DMS153 treated with DMSO at 0.1 percent for 48 hours (cell line): ENCODE measurements at regions not wholly inside any gene's neighbourhood (a gene's known extent, or its start where the extent isn't known, plus 50 kb on each side); places are given as distances from the start of the nearest gene placed in this dataset.
"Not testable (repeated sequence)": the region's sequence is repeated elsewhere in the genome, so short reads cannot be mapped to it uniquely, and the experiment has no call there.

Experiments used
- DNase-seq: peaks from one replicate; lab custom pipeline; 2025; ENCODE audit not compliant: unreplicated experiment; lab: John Stamatoyannopoulos, UW

DNA sequence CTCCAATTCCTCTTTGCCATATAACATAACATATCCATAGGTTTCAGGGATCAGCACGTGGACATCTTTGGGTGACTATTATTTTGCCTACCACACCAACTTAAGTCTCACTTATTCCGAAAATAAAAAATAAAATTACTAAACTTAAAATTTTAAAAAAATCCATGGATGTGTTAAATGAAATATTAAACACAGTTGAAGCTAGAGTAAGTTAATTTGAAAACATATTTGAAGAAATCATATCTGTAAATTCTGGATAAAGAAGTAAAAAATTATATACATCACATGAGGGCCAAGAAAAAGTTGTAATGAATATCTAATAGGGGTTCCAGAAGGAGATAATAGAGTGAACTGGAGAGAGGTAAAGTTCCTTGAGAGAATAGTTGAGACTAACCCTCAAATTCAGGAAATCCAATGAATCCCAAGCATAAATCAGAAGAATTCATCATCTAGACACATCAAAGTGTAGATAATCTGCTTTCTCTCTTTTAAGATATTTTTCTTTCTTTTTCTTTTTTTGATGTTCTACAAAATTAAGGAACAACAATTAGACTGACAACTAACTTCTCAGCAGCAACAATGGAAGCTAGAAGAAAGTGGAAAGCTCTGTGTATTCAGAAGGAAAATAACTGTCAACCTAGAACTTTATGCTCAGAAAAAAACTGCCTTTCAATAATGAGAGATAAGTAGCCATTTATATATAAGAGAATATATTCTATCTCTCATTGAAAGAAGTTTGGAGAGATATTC lies 147.4 kb downstream of the ABHD5 start:
- no peak for DNase-seq

- no peak for DNase-seq
Observed at GRCh38 chr3:43838877-43839276, 148.1 kb downstream of the ABHD5 start.

- no peak for DNase-seq
Observed at GRCh38 chr3:43843386-43843785, 152.6 kb downstream of the ABHD5 start.

DNA sequence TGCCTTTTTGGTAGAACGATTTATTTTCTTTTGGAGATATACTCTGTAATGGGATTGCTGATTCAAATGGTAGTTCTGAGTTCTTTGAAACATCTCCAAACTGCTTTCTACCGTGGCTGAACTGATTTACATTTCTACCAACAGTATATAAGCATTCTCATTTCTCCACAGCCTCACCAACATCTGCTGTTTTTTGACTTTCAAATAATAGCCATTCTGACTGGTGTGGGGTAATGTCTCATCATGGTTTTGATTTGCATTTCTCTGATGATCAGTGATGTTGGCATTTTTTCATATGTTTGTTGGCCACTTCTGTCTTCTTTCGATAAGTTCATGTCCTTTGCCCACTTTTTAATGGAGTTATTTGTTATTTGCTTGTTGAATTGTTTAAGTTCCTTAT lies 154.0 kb downstream of the ABHD5 start:
- no peak for DNase-seq

GRCh38 chr3:43845553-43845952 lies 154.8 kb downstream of the ABHD5 start:
- not testable (repeated sequence) for DNase-seq

GRCh38 chr3:43852066-43852465 lies 161.3 kb downstream of the ABHD5 start:
- DNase-seq, result no peak

GRCh38 chr3:43854283-43854682 lies 163.5 kb downstream of the ABHD5 start:
- DNase-seq, result no peak

DNA sequence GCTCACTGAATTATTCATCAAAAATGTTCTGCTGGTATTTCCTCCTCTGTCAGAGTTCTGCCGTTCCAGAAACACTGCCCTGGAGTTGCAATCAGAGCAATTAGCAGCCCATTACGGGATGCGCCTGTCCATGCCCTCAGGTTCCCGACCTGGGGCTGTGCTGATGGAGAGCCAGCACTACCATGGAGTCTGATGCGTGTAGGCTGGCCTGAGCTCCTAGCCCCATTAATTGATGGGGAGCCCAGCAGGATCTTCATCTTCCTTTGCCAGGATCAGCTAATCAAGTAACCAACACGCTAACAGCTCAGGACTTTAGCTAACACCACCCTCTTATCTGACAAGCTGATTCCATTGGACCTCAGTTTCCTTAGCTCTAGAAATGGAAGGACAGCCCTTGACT lies 164.2 kb downstream of the ABHD5 start:
- DNase-seq, result no peak

DNA sequence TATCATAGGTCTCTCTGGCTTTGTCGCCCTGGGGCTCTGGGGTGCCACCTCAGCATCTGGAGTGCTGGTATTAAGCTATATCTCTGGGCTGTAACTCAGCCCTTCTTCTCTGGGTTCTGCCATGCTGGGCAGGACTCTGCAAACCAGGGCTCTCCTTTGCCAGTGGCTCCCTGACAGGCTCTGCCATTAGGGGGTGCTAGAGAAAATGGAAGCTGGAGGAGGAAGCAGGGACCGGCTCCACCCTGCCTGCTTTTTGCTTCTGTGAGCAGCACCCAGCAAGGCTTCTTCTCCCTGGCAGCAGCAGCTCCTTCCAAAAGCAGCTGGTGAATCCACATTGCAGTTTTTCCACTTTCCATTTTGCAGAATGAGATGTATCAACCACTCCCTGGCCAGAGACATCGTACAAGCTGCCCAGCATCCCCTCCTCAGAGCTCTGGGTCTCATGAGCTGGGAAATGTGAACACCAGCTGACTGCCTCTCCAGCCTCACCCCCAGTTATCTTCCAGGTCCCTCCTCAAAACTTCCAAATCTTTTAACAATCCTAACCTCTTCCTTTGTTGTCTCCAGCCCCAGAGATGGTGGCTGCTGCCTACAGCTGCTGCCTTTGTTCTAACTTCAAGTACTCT lies 165.0 kb downstream of the ABHD5 start:
- peak; percentile 11 for DNase-seq

GRCh38 chr3:43856351-43856750 lies 165.6 kb downstream of the ABHD5 start:
- no peak for DNase-seq

DNA sequence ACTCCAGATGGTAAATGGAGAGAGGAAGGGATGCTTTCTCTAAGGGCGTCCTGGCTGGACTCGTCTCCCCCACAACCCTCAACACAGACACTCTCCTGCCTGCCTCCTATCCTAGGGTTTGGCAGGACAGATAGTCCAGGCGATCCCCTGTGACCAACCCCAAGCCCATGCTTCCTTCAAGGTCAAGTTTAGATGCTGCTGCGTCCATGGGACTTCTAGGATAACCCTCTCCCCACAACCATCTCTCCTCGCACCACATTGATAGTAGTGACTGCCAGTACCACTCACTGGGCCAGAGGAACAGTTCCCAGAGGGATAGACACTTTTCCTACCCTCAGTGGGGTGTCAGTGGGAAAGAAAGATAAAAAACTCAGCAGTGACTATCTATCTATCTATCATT lies 166.0 kb downstream of the ABHD5 start:
- no peak for DNase-seq

GRCh38 chr3:43857361-43858293 lies 166.9 kb downstream of the ABHD5 start:
- no peak for DNase-seq

GRCh38 chr3:43858294-43858701 lies 167.6 kb downstream of the ABHD5 start:
- DNase-seq, result no peak

DNA sequence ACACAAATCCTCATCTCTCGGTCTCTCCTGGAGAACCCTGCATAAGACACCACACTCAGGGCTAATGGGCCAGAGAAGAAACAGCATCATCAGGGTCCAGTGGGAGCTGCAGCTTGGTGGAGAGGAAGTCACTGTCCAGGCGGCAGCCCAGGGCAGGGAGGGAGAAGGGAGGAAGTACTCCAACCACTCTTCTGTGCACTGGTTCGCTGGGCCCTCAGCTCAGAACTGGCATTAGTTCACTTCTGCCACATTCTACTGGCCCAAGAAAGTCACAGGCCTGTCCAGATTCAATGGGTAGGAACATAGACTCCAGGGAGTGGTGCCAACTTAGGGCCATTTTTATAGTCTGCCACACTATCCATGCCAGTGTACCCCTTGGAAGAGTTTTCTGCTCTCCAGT lies 169.0 kb downstream of the ABHD5 start:
- DNase-seq, result no peak

DNA sequence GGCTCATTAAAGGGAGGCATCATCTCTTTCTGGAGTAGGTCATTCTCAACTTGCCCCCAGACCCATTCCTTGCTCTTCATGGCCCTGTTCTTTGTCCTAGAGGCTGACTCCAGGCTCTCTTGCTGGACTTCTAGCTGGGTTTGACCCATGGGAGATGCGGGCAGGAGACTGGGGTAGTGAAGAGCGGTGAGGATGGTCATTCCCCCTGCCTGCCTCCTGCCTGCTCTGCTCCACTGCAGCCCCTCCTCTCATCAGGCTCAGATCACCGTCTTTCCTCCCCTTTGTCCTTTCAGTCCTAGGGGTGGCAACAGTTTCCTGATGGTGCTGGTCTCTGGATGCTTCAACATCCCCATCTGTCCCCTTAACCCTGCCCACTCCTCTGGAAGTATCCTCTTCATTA lies 170.9 kb downstream of the ABHD5 start:
- DNase-seq, result no peak

- DNase-seq, result no peak
Observed at GRCh38 chr3:43862470-43862869, 171.7 kb downstream of the ABHD5 start.

- no peak for DNase-seq
Observed at GRCh38 chr3:43862992-43863805, 172.5 kb downstream of the ABHD5 start.

DNA sequence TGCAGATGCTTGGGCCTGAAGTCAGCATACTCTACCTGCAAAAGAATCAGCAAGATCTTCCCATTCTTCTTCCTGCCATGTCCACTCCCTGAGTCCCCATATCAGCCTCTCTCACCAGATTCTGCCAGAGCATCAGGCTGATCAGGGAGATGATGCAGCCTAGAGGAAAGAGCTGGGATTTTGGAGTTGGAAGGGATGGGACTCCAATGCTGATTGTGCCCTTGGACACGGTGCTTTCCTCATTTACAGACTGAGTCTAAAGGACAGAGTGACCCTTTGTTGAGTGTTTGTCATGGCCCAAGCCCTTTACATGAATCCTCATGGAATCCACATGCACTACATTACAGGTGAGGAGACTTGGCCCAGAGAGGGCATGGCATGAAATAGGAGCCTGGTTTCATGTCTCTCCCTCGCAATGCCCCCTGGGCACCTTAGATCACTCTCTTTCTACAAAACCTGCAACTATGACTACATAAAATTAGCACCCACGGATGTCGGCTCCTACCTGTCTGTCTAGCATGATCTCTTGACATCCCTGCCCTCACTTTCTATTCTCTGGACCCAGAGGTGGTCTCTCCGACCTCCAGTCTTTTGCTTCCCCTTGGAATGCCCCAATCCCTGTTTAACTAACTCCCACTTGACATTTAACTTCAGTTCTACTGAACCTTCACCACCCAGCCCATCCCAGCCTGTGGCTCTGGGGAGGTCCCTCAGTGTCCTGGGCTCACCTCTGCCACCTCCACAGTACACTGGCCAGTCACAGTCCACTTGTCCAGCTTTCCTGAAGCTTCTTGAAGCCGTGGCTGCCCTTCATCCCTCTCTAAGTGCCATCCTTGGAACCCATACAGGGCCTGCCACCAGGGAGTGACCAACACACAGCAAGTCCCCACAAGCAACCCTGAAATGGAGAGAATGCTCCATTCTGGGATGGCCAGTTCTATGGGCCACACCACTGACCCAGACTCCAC lies 173.5 kb downstream of the ABHD5 start:
- DNase-seq, result no peak

- no peak for DNase-seq
Observed at GRCh38 chr3:43865351-43865750, 174.6 kb downstream of the ABHD5 start.
